Esophagus squamous epithelium (tissue), 5 donors: ENCODE measurements at regions not wholly inside any gene's neighbourhood (a gene's known extent, or its start where the extent isn't known, plus 50 kb on each side); places are given as distances from the start of the nearest gene placed in this dataset.

Source experiments
- DNase-seq: peaks from one replicate; lab custom pipeline; 2025; lab: John Stamatoyannopoulos, UW
- H3K27ac ChIP-seq, 4 donors: fragments of 200-600 bp; sonication (generic); one replicate each; pipeline ENCODE4 v1.5.1; 2016 to 2019; ENCODE audit warnings: mild to moderate bottlenecking in 1 of 4
- H3K27me3 ChIP-seq, 4 donors: fragments of 200-600 bp; sonication (generic); 1 replicate in 3 of 4; 2 replicates in 1 of 4; pipeline versions ENCODE4 v1.5.1 to v1.6.0; 2017 to 2021; ENCODE audit warnings: antibody characterized with exemption in 1 of 4
- H3K36me3 ChIP-seq, 3 donors: fragments of 200-600 bp; sonication (generic); one replicate each; pipeline ENCODE4 v1.5.1; 2016 to 2019
- H3K4me1 ChIP-seq, 3 donors: fragments of 200-600 bp; sonication (generic); one replicate each; pipeline ENCODE4 v1.5.1; 2017 to 2019
- H3K4me3 ChIP-seq, 4 donors: fragments of 200-600 bp; sonication (generic); 1 replicate in 3 of 4; 2 replicates in 1 of 4; pipeline ENCODE4 v1.5.1; 2016 to 2019; ENCODE audit warnings: mild to moderate bottlenecking in 2 of 4, moderate library complexity in 1 of 4
- H3K9me3 ChIP-seq, 3 donors: fragments of 200-600 bp; sonication (generic); one replicate each; pipeline ENCODE4 v1.5.1; 2016 to 2019
- POLR2A ChIP-seq, 4 donors: fragments of 450-650 bp; IDR thresholded peaks; one replicate each; pipeline ENCODE4 v1.6.1; 2017; ENCODE audit warnings: antibody characterized with exemption in 4 of 4, mild to moderate bottlenecking in 4 of 4, moderate library complexity in 3 of 4
- WGBS, 2 donors: methylation state at CpG; one replicate each; pipeline ENCODE4 v1.1.5; 2018; 5-methylcytosine and 5-hydroxymethylcytosine counted together
- intact Hi-C: fragments of 100-400 bp; cut with DNase I; formaldehyde crosslinking; loops from one replicate; pipeline ENCODE4 v1.15.0; 2022
- TF ChIP-seq, protein P1 (sequence below), 6 experiments: fragments of 450-650 bp in 4 of 6; fragments of 200-600 bp in 2 of 6; sonication (generic) in 2 of 6; IDR thresholded peaks; one replicate each; pipeline ENCODE4 v1.5.1; 2016 to 2019; ENCODE audit warnings: antibody characterized with exemption in 6 of 6, mild to moderate bottlenecking in 4 of 6, moderate library complexity in 4 of 6
- donor health status: DM: yes; HTN: yes; CAD: no.

- WGBS, 2 donors, result 37 to 69% methylated on average over 5 of the region's 5 CpGs
Observed at GRCh38 chr5:56638768-56639238, 176.5 kb upstream of the MAP3K1 start.

DNA sequence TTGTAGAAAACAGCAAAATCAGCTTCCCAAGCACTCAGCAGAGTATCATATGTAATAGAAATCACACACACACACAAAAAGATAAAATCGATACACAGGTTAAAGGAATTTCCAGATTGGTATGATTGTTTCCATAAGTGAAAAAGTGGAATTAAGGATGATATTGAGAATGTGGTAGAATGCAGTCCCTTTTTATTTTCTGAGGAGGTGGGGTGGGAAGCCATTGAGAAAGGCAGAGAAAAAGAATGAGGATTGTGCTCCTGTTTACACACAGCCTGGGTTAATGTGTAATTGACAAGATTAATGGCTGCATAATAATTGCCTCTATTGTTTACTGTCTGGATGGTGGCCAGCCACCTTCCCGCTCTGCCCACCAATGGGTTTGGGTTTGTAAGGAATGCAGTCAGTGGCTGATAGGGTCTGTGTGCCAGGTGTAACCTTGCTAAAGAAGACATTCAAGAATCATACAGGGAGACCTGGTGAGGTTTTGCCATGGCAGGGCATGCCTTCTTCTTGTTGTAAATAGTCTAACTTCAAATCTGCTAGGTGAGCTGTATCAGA, 177.2 kb upstream of the MAP3K1 start:
- Histone ChIP-seq H3K27ac (peak overlapping the region; percentile 64 to 71 (median 68)), H3K4me1 (peaks cover 21 to 74% (median 29%) of the 10 kb centered on the region in 3 donors), H3K36me3 (no peaks in the 10 kb centered on the region), H3K9me3 (no peaks in the 10 kb centered on the region), H3K27me3 (no peaks in the 10 kb centered on the region), H3K4me3 (no peak overlapping the region)
- DNase-seq, result no peak
- intact Hi-C loops, result no loop called here
- 38 to 50% methylated on average over 2 of the region's 2 CpGs for WGBS, 2 donors
- no peak for TF ChIP-seq POLR2A (IDR thresholded peaks at IDR 0.05)
- TF ChIP-seq, protein P1, sequence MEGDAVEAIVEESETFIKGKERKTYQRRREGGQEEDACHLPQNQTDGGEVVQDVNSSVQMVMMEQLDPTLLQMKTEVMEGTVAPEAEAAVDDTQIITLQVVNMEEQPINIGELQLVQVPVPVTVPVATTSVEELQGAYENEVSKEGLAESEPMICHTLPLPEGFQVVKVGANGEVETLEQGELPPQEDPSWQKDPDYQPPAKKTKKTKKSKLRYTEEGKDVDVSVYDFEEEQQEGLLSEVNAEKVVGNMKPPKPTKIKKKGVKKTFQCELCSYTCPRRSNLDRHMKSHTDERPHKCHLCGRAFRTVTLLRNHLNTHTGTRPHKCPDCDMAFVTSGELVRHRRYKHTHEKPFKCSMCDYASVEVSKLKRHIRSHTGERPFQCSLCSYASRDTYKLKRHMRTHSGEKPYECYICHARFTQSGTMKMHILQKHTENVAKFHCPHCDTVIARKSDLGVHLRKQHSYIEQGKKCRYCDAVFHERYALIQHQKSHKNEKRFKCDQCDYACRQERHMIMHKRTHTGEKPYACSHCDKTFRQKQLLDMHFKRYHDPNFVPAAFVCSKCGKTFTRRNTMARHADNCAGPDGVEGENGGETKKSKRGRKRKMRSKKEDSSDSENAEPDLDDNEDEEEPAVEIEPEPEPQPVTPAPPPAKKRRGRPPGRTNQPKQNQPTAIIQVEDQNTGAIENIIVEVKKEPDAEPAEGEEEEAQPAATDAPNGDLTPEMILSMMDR (IDR thresholded peaks at IDR 0.05), result no peak

More at GRCh38 chr5:56638768-56639238, 176.5 kb upstream of the MAP3K1 start:
- H3K4me3 ChIP-seq, result no peak overlapping the region
- H3K9me3 ChIP-seq, result no peaks in the 10 kb centered on the region
- H3K27me3 ChIP-seq, result no peaks in the 10 kb centered on the region
- H3K4me1 ChIP-seq, result peaks cover 21 to 74% (median 29%) of the 10 kb centered on the region in 3 donors
- no peaks in the 10 kb centered on the region for H3K36me3 ChIP-seq
- intact Hi-C loops, result no loop called here
- H3K27ac ChIP-seq, result peak overlapping the region; percentile 64 to 71 (median 68)
- TF ChIP-seq, protein P1 (IDR thresholded peaks at IDR 0.05), result no peak
- TF ChIP-seq POLR2A (IDR thresholded peaks at IDR 0.05), result no peak
- no peak for DNase-seq

DNA sequence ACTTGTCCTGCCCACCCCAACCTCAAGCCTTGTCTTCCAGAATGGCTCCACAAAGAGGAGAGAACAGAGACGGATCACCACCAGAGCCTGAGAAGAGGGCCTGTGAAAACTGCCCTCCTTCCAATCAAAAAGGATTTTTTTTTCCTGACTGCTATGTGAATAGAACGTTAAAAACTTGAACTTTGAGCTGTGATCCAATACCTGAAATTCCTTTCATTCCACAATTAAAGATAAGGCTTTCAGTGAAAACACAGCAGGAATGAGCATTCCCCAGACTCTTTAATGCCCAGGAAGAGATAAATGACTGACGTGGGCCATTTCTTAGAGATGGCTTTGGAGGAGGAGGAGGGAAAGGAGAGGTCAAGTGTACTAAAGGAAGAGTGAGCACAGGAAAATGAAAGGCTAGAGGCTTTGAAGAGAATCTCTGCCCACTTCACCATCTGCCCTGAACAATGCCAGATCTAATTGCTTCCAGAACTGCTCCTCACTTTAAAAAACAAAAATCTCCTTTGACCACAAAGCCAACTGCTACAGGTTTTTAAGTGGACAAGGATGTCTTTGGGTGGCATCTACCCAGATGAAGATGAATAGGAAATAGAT, 177.9 kb upstream of the MAP3K1 start:
- intact Hi-C loops, result no loop called here

DNA sequence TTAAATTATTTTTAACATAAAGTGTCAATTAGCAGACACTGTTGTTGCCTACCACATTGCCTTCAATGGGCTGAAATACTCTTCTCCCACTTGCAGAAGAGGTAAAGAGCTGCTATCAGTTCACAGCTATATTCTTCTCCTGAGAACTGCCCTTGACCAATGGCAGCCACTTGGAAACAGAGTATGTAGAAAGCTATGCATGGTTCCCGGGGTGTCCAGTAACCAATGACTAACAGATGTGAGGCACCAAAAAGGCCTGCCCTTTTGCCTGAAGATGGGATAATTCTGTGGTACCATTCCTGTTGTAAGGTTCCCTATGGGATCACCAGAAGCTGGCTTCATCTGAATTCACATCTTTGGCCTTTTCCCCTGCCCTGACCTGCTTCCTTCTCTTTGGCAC, 181.4 kb upstream of the MAP3K1 start:
- intact Hi-C loops, result no loop called here
- no peak for TF ChIP-seq POLR2A (IDR thresholded peaks at IDR 0.05)
- TF ChIP-seq, protein P1 (IDR thresholded peaks at IDR 0.05), result no peak
- no peak overlapping the region for H3K4me3 ChIP-seq
- peaks cover 7 to 41% (median 8%) of the 10 kb centered on the region in 3 donors for H3K4me1 ChIP-seq
- DNase-seq, result no peak
- 80 to 86% methylated on average over 1 of the region's 1 CpG for WGBS, 2 donors
- no peaks in the 10 kb centered on the region for H3K36me3 ChIP-seq
- no peak overlapping the region for H3K27ac ChIP-seq
- no peaks in the 10 kb centered on the region for H3K27me3 ChIP-seq
- H3K9me3 ChIP-seq, result peaks cover 0 to 3% (median under 1%) of the 10 kb centered on the region in 3 donors

More for the DNA sequence above, 177.9 kb upstream of the MAP3K1 start:
- H3K27ac ChIP-seq, result peak overlapping the region in 1 of 4 donors; percentile 71
- no peak overlapping the region for H3K4me3 ChIP-seq
- H3K4me1 ChIP-seq, result peaks cover 21 to 74% (median 29%) of the 10 kb centered on the region in 3 donors
- WGBS, 2 donors, result 54 to 78% methylated on average over 3 of the region's 3 CpGs
- no peak for DNase-seq
- TF ChIP-seq, protein P1 (IDR thresholded peaks at IDR 0.05), result no peak
- no peak for TF ChIP-seq POLR2A (IDR thresholded peaks at IDR 0.05)
- H3K36me3 ChIP-seq, result no peaks in the 10 kb centered on the region
- H3K27me3 ChIP-seq, result no peaks in the 10 kb centered on the region
- no peaks in the 10 kb centered on the region for H3K9me3 ChIP-seq

DNA sequence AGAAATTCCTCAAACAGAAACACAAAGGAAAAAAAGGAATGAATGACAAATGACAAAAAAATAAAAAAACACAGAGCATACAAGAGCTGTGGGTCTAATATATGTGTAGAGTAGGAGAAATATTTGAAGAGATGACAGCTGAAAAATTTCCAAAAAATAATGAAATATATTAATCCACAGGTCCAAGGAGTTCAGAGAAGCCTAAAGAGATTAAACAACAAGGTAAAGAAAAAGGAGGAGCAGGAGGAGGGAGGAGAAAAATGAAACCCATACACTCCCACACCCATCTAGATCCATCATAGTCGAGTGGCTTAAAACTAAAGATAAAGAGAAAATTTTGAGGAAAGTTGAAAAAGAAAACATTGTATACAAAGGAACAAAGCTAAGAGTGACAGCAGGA, 182.4 kb upstream of the MAP3K1 start:
- Histone ChIP-seq H3K36me3 (no peaks in the 10 kb centered on the region), H3K27ac (no peak overlapping the region), H3K9me3 (peaks cover 0 to 13% (median 5%) of the 10 kb centered on the region in 3 donors), H3K4me3 (no peak overlapping the region), H3K4me1 (peaks cover 0 to 30% (median 4%) of the 10 kb centered on the region in 3 donors), H3K27me3 (no peaks in the 10 kb centered on the region)
- TF ChIP-seq POLR2A (IDR thresholded peaks at IDR 0.05), result no peak
- intact Hi-C loops, result no loop called here
- 48 to 57% methylated on average over 1 of the region's 1 CpG for WGBS, 2 donors
- DNase-seq, result no peak
